GM19240 (cell line): ENCODE measurements at regions not wholly inside any gene's neighbourhood (a gene's known extent, or its start where the extent isn't known, plus 50 kb on each side); places are given as distances from the start of the nearest gene placed in this dataset.
A peak's percentile ranks its signal among the peaks of the same experiment; 100 is the strongest.
"Not testable (repeated sequence)": the region's sequence is repeated elsewhere in the genome, so short reads cannot be mapped to it uniquely, and the experiment has no call there.

Source experiments
- DNase-seq: peaks from one replicate; pipeline ENCODE4 v3.0.0; 2011; ENCODE audit warnings: low spot score; ENCODE audit not compliant: insufficient read length

DNA sequence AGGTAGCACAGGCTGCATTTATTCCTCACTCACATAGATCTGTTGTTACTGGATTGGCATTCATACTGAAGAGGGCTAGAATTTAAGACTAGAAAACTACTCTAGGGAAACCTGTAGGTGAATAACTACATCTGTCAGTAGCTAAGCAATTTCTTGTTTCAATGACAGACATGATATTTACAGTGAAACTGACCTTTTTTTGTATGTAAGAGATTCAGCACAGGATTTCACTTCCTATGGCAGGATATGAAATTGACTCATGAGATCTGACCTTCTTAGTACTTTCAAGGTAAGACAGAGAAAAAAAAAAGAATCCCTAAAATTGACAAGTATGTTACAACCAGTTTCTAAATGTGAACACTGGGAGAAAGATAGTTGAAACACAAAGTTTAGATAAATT is 189.8 kb upstream of the SLC16A7 start:
- DNase-seq = no peak

GRCh38 chr12:59404109-59404650 is 191.6 kb upstream of the SLC16A7 start:
- DNase-seq = no peak

GRCh38 chr12:59403259-59403932 is 192.4 kb upstream of the SLC16A7 start:
- peak; percentile 2 for DNase-seq

DNA sequence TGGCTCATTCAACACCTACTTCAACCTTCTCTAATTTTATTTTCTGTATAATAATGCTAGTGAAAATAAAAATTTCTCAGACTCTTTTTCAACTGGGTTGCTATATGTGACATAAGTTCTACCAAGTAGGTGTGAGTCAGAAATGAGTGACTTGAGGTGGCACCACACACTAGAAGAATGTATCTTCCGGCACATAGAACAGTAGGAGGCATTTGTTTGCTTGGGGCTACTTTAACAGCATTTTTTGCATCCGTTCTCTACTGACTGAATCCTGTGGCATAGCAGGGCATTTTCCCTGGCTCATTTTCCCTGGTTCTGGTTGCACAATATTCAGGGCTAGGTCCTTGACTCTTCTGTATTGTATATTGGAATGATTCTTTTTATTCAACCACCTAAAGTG is 194.0 kb upstream of the SLC16A7 start:
- DNase-seq = no peak

GRCh38 chr12:59398164-59398563 is 197.7 kb upstream of the SLC16A7 start:
- no peak for DNase-seq

DNA sequence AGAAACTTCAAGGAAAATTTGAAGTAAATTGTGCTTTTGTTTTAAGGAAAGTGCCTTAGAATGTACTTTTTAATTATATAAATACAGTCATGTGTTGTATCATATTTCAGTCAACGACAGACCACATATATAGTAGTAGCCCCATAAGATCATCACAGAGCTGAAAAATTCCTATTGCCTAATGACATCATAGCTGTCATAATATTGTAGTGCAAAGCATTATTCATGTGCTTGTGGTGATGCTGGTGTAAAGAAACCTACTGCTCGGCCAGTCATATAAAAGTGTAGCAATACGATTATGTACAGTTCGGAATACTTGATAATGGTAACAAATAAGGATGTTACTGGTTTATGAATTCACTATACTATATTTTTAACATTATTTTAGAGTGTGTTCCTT is 198.9 kb upstream of the SLC16A7 start:
- no peak for DNase-seq

GRCh38 chr12:59396519-59396918 is 199.3 kb upstream of the SLC16A7 start:
- DNase-seq = no peak

- not testable (repeated sequence) for DNase-seq
Measured at GRCh38 chr12:59395310-59395709, 200.5 kb upstream of the SLC16A7 start.

GRCh38 chr12:59393506-59393905 is 202.3 kb upstream of the SLC16A7 start:
- DNase-seq = no peak

GRCh38 chr12:59389968-59390576 is 205.8 kb upstream of the SLC16A7 start:
- no peak for DNase-seq

GRCh38 chr12:59388694-59389093 is 207.1 kb upstream of the SLC16A7 start:
- DNase-seq = no peak

GRCh38 chr12:59388176-59388575 is 207.7 kb upstream of the SLC16A7 start:
- DNase-seq = no peak

DNA sequence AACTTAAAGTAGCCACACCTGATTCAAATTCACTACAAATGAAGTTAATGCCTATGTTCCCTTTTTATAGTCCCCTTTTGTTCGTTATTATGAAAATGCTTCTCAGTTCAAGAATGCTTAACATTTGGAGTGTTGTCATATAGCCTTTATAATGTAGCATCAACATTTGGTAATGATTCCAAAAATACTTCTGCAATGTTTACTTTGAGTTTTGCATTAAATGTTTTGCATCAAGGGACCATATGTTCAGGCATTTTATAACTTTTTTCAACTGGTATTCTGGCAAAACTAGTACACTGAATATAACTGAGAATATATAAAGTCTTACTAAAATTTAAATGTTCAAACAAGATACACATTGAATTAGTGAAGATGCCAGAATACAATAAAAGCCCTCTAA is 209.6 kb upstream of the SLC16A7 start:
- DNase-seq = no peak

DNA sequence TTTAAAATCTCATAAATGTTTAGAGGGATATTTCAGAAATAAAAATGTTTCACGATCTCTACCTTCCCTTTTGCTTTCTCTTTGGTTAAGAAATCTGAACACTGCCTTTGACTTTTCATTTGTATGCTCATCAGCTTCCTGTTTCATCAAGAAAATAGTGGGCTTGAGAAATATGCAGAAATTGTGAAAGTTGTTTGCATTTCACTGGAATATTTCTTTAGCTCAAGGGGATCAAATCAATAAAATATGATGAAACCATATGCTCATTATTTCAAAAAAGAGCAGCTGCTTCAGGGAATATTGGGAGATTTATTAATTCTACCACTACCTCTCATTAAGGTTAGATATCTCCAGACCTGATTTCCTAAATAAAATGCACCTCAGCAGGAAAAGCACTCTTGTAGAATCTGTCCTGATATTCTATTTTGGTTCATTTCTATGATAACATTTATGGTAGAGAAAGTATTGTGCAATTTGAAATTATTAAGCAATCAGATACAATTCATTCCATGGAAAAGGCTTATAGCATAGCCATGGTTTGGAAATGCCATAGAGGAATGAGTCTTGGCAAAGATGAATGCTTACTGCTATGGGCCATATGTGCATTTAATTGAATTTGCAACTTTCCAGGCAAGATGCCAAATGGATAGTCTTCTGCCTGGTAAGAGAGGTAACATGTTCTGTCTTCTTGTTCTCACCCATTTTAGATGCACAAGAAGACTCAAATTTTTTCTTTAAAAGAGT is 212.6 kb upstream of the SLC16A7 start:
- no peak for DNase-seq

- DNase-seq = no peak
Measured at GRCh38 chr12:59382282-59383078, 213.3 kb upstream of the SLC16A7 start.

DNA sequence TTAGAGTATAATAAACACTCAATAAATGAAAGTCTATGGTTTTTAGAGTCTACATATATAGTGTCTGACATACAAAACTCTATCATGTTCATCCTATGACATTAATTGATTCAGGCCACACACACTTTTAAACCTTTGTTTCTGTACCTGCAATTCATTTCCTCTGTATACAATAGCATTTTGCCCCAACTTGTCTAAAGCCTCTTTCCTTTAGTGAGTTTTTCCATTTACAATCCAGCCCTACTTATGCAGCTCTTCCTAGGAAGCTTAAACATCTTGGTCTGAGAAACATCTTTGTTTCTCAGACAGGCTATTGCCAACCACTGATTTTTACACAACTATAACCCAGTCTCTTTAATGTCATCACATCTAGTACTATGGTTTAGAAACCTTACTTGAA is 214.7 kb upstream of the SLC16A7 start:
- DNase-seq = no peak

DNA sequence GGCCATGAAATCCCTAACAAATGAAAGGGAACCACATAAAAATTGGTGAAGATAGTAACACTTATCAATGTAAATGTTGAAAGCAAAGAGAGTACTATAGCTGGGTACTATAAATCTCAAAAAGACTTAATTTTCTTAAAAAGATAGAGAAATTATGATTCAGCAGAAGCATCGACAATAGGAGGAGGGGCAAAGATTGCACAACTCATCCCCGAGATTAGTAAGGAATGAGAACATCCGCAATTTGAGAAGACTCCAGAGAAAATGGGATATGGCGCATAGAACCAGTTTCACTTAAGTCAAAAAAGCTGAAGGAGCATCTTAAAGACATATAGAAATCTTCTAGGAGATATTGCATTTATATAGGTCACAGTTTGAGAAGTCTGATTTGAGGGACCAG is 220.2 kb upstream of the SLC16A7 start:
- DNase-seq = no peak

GRCh38 chr12:59374783-59375182 is 221.0 kb upstream of the SLC16A7 start:
- no peak for DNase-seq

GRCh38 chr12:59372956-59373355 is 222.9 kb upstream of the SLC16A7 start:
- DNase-seq = no peak

GRCh38 chr12:59370933-59371332 is 224.9 kb upstream of the SLC16A7 start:
- no peak for DNase-seq

- no peak for DNase-seq
Measured at GRCh38 chr12:59365133-59365532, 230.7 kb upstream of the SLC16A7 start.

DNA sequence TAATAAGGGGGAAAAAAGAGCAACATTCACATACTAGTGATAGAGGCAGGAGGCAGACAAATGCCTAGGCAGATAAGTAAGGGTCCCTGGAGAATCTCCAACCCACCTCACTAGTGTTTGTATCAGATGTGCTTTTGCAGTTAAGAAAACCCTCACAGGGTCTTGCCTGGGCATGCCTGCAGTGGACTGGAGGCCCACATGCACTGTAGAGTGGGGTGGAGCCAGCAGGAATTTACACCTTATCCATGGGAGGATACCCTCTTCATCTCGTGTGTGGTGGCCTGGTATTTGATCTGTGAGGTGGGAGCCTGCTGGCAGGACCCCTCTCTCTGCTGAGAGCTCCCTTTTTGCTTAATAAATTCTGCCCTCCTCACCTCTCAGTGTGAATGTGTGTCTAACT is 238.0 kb upstream of the SLC16A7 start:
- DNase-seq = no peak
